OCI-LY1 (cell line): ENCODE measurements at regions not wholly inside any gene's neighbourhood (a gene's known extent, or its start where the extent isn't known, plus 50 kb on each side); places are given as distances from the start of the nearest gene placed in this dataset.

Source experiments
- EZH2 ChIP-seq: fragments of 200-600 bp; sonication (generic), shearing (Covaris generic); IDR thresholded peaks from 2 replicates; pipeline ENCODE4 v1.8.0; 2017; ENCODE audit warnings: borderline replicate concordance, mixed run types, mild to moderate bottlenecking, antibody characterized with exemption, low read length, moderate library complexity, mixed read lengths
- TF ChIP-seq, protein P1 (sequence below): fragments of 200-600 bp; sonication (generic), shearing (Covaris generic); IDR thresholded peaks from 2 replicates; pipeline ENCODE4 v1.5.1; 2017; ENCODE audit warnings: mild to moderate bottlenecking, antibody characterized with exemption, low read length, moderate library complexity, mixed read lengths

GRCh38 chr22:47280301-47280700 is 517.9 kb downstream of the TBC1D22A start:
- TF ChIP-seq, protein P1, sequence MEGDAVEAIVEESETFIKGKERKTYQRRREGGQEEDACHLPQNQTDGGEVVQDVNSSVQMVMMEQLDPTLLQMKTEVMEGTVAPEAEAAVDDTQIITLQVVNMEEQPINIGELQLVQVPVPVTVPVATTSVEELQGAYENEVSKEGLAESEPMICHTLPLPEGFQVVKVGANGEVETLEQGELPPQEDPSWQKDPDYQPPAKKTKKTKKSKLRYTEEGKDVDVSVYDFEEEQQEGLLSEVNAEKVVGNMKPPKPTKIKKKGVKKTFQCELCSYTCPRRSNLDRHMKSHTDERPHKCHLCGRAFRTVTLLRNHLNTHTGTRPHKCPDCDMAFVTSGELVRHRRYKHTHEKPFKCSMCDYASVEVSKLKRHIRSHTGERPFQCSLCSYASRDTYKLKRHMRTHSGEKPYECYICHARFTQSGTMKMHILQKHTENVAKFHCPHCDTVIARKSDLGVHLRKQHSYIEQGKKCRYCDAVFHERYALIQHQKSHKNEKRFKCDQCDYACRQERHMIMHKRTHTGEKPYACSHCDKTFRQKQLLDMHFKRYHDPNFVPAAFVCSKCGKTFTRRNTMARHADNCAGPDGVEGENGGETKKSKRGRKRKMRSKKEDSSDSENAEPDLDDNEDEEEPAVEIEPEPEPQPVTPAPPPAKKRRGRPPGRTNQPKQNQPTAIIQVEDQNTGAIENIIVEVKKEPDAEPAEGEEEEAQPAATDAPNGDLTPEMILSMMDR, result no peak
- TF ChIP-seq EZH2, result no peak
